ENCODE measurements at regions not wholly inside any gene's neighbourhood (a gene's known extent, or its start where the extent isn't known, plus 50 kb on each side); places are given as distances from the start of the nearest gene placed in this dataset.

- no peak for DNase-seq
These were observed 93.3 kb upstream of the SLC44A1 start for GRCh38 chr9:105150991-105151685.

GRCh38 chr9:105151686-105151995, 92.8 kb upstream of the SLC44A1 start:
- no peak for DNase-seq

GRCh38 chr9:105154723-105155191, 89.7 kb upstream of the SLC44A1 start:
- no peak for DNase-seq

GRCh38 chr9:105157171-105157583, 87.3 kb upstream of the SLC44A1 start:
- DNase-seq: no peak

GRCh38 chr9:105158020-105158419, 86.4 kb upstream of the SLC44A1 start:
- no peak for DNase-seq

GRCh38 chr9:105158898-105159297, 85.6 kb upstream of the SLC44A1 start:
- no peak for DNase-seq

GRCh38 chr9:105168870-105169319, 75.6 kb upstream of the SLC44A1 start:
- DNase-seq: no peak

- DNase-seq: no peak
These were observed 73.4 kb upstream of the SLC44A1 start for GRCh38 chr9:105171076-105171475.

- no peak for DNase-seq
These were observed 72.9 kb upstream of the SLC44A1 start for GRCh38 chr9:105171589-105171988.

- no peak for DNase-seq
These were observed 72.0 kb upstream of the SLC44A1 start for GRCh38 chr9:105172436-105172835.

GRCh38 chr9:105173306-105173705, 71.1 kb upstream of the SLC44A1 start:
- DNase-seq: no peak

- no peak for DNase-seq
These were observed 70.6 kb upstream of the SLC44A1 start for GRCh38 chr9:105173826-105174225.

GRCh38 chr9:105176194-105176593, 68.3 kb upstream of the SLC44A1 start:
- no peak for DNase-seq

GRCh38 chr9:105178076-105178475, 66.4 kb upstream of the SLC44A1 start:
- DNase-seq: no peak

- no peak for DNase-seq
These were observed 56.7 kb upstream of the SLC44A1 start for GRCh38 chr9:105187781-105188180.

GRCh38 chr9:105188746-105189145, 55.7 kb upstream of the SLC44A1 start:
- DNase-seq: no peak

GRCh38 chr9:105191508-105192121, 52.8 kb upstream of the SLC44A1 start:
- no peak for DNase-seq

GRCh38 chr9:105193560-105193959, 50.9 kb upstream of the SLC44A1 start:
- DNase-seq: no peak

- no peak for DNase-seq
These were observed 50.2 kb upstream of the SLC44A1 start for GRCh38 chr9:105194234-105194633.
